LoVo (cell line): ENCODE measurements at regions not wholly inside any gene's neighbourhood (a gene's known extent, or its start where the extent isn't known, plus 50 kb on each side); places are given as distances from the start of the nearest gene placed in this dataset.
"Not testable (repeated sequence)": the region's sequence is repeated elsewhere in the genome, so short reads cannot be mapped to it uniquely, and the experiment has no call there.

Source experiments
- DNase-seq: peaks from one replicate; pipeline ENCODE4 v3.0.0-alpha.2; 2016; ENCODE audit warnings: low spot score

GRCh38 chr22:40094485-40094884, 83.2 kb upstream of the TNRC6B start:
- no peak for DNase-seq

- DNase-seq = not testable (repeated sequence)
These were observed 77.8 kb upstream of the TNRC6B start for GRCh38 chr22:40099887-40100286.

- no peak for DNase-seq
These were observed 72.0 kb upstream of the TNRC6B start for GRCh38 chr22:40105755-40106154.

GRCh38 chr22:40107244-40107643, 70.5 kb upstream of the TNRC6B start:
- DNase-seq = peak; percentile 9

- DNase-seq = peak; percentile 21
These were observed 69.8 kb upstream of the TNRC6B start for GRCh38 chr22:40107851-40108378.

- no peak for DNase-seq
These were observed 69.3 kb upstream of the TNRC6B start for GRCh38 chr22:40108396-40108795.

- not testable (repeated sequence) for DNase-seq
These were observed 68.8 kb upstream of the TNRC6B start for GRCh38 chr22:40108926-40109325.

GRCh38 chr22:40111451-40111850, 66.3 kb upstream of the TNRC6B start:
- no peak for DNase-seq

GRCh38 chr22:40112595-40112994, 65.1 kb upstream of the TNRC6B start:
- no peak for DNase-seq

- no peak for DNase-seq
These were observed 64.0 kb upstream of the TNRC6B start for GRCh38 chr22:40113696-40114095.

- no peak for DNase-seq
These were observed 63.3 kb upstream of the TNRC6B start for GRCh38 chr22:40114411-40114810.

GRCh38 chr22:40116496-40117200, 61.1 kb upstream of the TNRC6B start:
- DNase-seq = no peak

- DNase-seq = no peak
These were observed 58.7 kb upstream of the TNRC6B start for GRCh38 chr22:40118979-40119378.

GRCh38 chr22:40120848-40121247, 56.9 kb upstream of the TNRC6B start:
- no peak for DNase-seq

GRCh38 chr22:40121461-40121860, 56.3 kb upstream of the TNRC6B start:
- DNase-seq = no peak

GRCh38 chr22:40122792-40123191, 54.9 kb upstream of the TNRC6B start:
- no peak for DNase-seq

- no peak for DNase-seq
These were observed 54.3 kb upstream of the TNRC6B start for GRCh38 chr22:40123387-40123786.
